ENCODE measurements at regions not wholly inside any gene's neighbourhood (a gene's known extent, or its start where the extent isn't known, plus 50 kb on each side); places are given as distances from the start of the nearest gene placed in this dataset.
A peak's percentile ranks its signal among the peaks of the same experiment; 100 is the strongest.
"Not testable (repeated sequence)": the region's sequence is repeated elsewhere in the genome, so short reads cannot be mapped to it uniquely, and the experiment has no call there.

GRCh38 chr18:38663682-38664081, 1098.1 kb upstream of the CELF4 start:
- no peak for DNase-seq (ENCODE audit: low read depth)

- DNase-seq (ENCODE audit: low read depth), result no peak
These were observed 1097.7 kb upstream of the CELF4 start for GRCh38 chr18:38663270-38663669.

- DNase-seq (ENCODE audit: low read depth), result no peak
These were observed 1089.3 kb upstream of the CELF4 start for GRCh38 chr18:38654946-38655345.

- no peak for DNase-seq (ENCODE audit: low read depth)
These were observed 1086.1 kb upstream of the CELF4 start for GRCh38 chr18:38651736-38652135.

- no peak for DNase-seq (ENCODE audit: low read depth)
These were observed 1082.6 kb upstream of the CELF4 start for GRCh38 chr18:38648179-38648578.

- DNase-seq (ENCODE audit: low read depth), result no peak
These were observed 1080.7 kb upstream of the CELF4 start for GRCh38 chr18:38646296-38646695.

GRCh38 chr18:38644875-38645641, 1079.5 kb upstream of the CELF4 start:
- no peak for DNase-seq (ENCODE audit: low read depth)

- no peak for DNase-seq (ENCODE audit: low read depth)
These were observed 1077.1 kb upstream of the CELF4 start for GRCh38 chr18:38642711-38643110.

GRCh38 chr18:38639700-38640099, 1074.1 kb upstream of the CELF4 start:
- DNase-seq (ENCODE audit: low read depth), result not testable (repeated sequence)

GRCh38 chr18:38635709-38636430, 1070.3 kb upstream of the CELF4 start:
- DNase-seq (ENCODE audit: low read depth), result no peak

- DNase-seq (ENCODE audit: low read depth), result no peak
These were observed 1068.5 kb upstream of the CELF4 start for GRCh38 chr18:38634117-38634516.

- DNase-seq (ENCODE audit: low read depth), result no peak
These were observed 1067.7 kb upstream of the CELF4 start for GRCh38 chr18:38633333-38633732.

GRCh38 chr18:38619129-38619528, 1053.5 kb upstream of the CELF4 start:
- DNase-seq (ENCODE audit: low read depth), result no peak

GRCh38 chr18:38616306-38616705, 1050.7 kb upstream of the CELF4 start:
- DNase-seq (ENCODE audit: low read depth), result no peak

GRCh38 chr18:38612904-38613303, 1047.3 kb upstream of the CELF4 start:
- DNase-seq (ENCODE audit: low read depth), result no peak

GRCh38 chr18:38611036-38611964, 1045.7 kb upstream of the CELF4 start:
- DNase-seq (ENCODE audit: low read depth), result peak; percentile 15

- no peak for DNase-seq (ENCODE audit: low read depth)
These were observed 1041.2 kb upstream of the CELF4 start for GRCh38 chr18:38606841-38607240.

- no peak for DNase-seq (ENCODE audit: low read depth)
These were observed 1036.7 kb upstream of the CELF4 start for GRCh38 chr18:38602341-38602740.

- no peak for DNase-seq (ENCODE audit: low read depth)
These were observed 1022.0 kb upstream of the CELF4 start for GRCh38 chr18:38587571-38587970.

- DNase-seq (ENCODE audit: low read depth), result no peak
These were observed 1020.7 kb upstream of the CELF4 start for GRCh38 chr18:38586327-38586726.

GRCh38 chr18:38579764-38580163, 1014.2 kb upstream of the CELF4 start:
- no peak for DNase-seq (ENCODE audit: low read depth)

GRCh38 chr18:38576916-38577315, 1011.3 kb upstream of the CELF4 start:
- no peak for DNase-seq (ENCODE audit: low read depth)
